GM19372 (cell line): ENCODE measurements at regions not wholly inside any gene's neighbourhood (a gene's known extent, or its start where the extent isn't known, plus 50 kb on each side); places are given as distances from the start of the nearest gene placed in this dataset.
"Not testable (repeated sequence)": the region's sequence is repeated elsewhere in the genome, so short reads cannot be mapped to it uniquely, and the experiment has no call there.

Experiments used
- ATAC-seq: cut with Tn5 transposase; IDR thresholded peaks from one replicate; pipeline ENCODE4 v1.9.1; 2021; ENCODE audit warnings: mild to moderate bottlenecking, low read depth, moderate library complexity; ENCODE audit not compliant: unreplicated experiment

- no peak for ATAC-seq
Observed at GRCh38 chr4:117135634-117136354, 50.4 kb upstream of the TRAM1L1 start.

- no peak for ATAC-seq
Observed at GRCh38 chr4:117137145-117137544, 51.8 kb upstream of the TRAM1L1 start.

- not testable (repeated sequence) for ATAC-seq
Observed at GRCh38 chr4:117138732-117139131, 53.4 kb upstream of the TRAM1L1 start.

- ATAC-seq = no peak
Observed at GRCh38 chr4:117154251-117154650, 68.9 kb upstream of the TRAM1L1 start.

GRCh38 chr4:117156806-117157205 lies 71.4 kb upstream of the TRAM1L1 start:
- ATAC-seq = no peak

GRCh38 chr4:117157360-117157759 lies 72.0 kb upstream of the TRAM1L1 start:
- no peak for ATAC-seq

GRCh38 chr4:117162976-117163375 lies 77.6 kb upstream of the TRAM1L1 start:
- no peak for ATAC-seq

- ATAC-seq = no peak
Observed at GRCh38 chr4:117164338-117164737, 79.0 kb upstream of the TRAM1L1 start.

GRCh38 chr4:117175369-117175768 lies 90.0 kb upstream of the TRAM1L1 start:
- not testable (repeated sequence) for ATAC-seq

- ATAC-seq = no peak
Observed at GRCh38 chr4:117203231-117203630, 117.9 kb upstream of the TRAM1L1 start.

- no peak for ATAC-seq
Observed at GRCh38 chr4:117210551-117210950, 125.2 kb upstream of the TRAM1L1 start.

- no peak for ATAC-seq
Observed at GRCh38 chr4:117224256-117224655, 138.9 kb upstream of the TRAM1L1 start.

GRCh38 chr4:117225471-117225870 lies 140.1 kb upstream of the TRAM1L1 start:
- ATAC-seq = no peak

- ATAC-seq = no peak
Observed at GRCh38 chr4:117227925-117228324, 142.5 kb upstream of the TRAM1L1 start.

GRCh38 chr4:117239434-117239833 lies 154.1 kb upstream of the TRAM1L1 start:
- ATAC-seq = no peak

- peak; percentile 69 for ATAC-seq
Observed at GRCh38 chr4:117249333-117249732, 164.0 kb upstream of the TRAM1L1 start.

- ATAC-seq = no peak
Observed at GRCh38 chr4:117264072-117264471, 178.7 kb upstream of the TRAM1L1 start.

- no peak for ATAC-seq
Observed at GRCh38 chr4:117267317-117267716, 181.9 kb upstream of the TRAM1L1 start.

GRCh38 chr4:117284736-117285135 lies 199.4 kb upstream of the TRAM1L1 start:
- no peak for ATAC-seq

GRCh38 chr4:117293784-117294183 lies 208.4 kb upstream of the TRAM1L1 start:
- ATAC-seq = no peak

- ATAC-seq = no peak
Observed at GRCh38 chr4:117302226-117302625, 216.8 kb upstream of the TRAM1L1 start.

GRCh38 chr4:117311215-117311614 lies 225.8 kb upstream of the TRAM1L1 start:
- no peak for ATAC-seq

- no peak for ATAC-seq
Observed at GRCh38 chr4:117311989-117312388, 226.6 kb upstream of the TRAM1L1 start.
